IPS DF 4.7 (cell line): ENCODE measurements at regions not wholly inside any gene's neighbourhood (a gene's known extent, or its start where the extent isn't known, plus 50 kb on each side); places are given as distances from the start of the nearest gene placed in this dataset.

Experiments
- DNase-seq: peaks from one replicate; pipeline ENCODE4 v3.0.0-alpha.2; 2013; ENCODE audit warnings: low spot score; ENCODE audit errors: extremely low read depth

GRCh38 chr22:49721211-49721763, 106.4 kb downstream of the BRD1 start:
- no peak for DNase-seq

- DNase-seq = no peak
These were observed 107.3 kb downstream of the BRD1 start for GRCh38 chr22:49720279-49720959.

GRCh38 chr22:49719046-49719445, 108.6 kb downstream of the BRD1 start:
- no peak for DNase-seq

- DNase-seq = no peak
These were observed 109.3 kb downstream of the BRD1 start for GRCh38 chr22:49718396-49718795.

GRCh38 chr22:49717322-49717919, 110.3 kb downstream of the BRD1 start:
- DNase-seq = no peak

- no peak for DNase-seq
These were observed 111.2 kb downstream of the BRD1 start for GRCh38 chr22:49716441-49716840.

- DNase-seq = no peak
These were observed 112.2 kb downstream of the BRD1 start for GRCh38 chr22:49715450-49715849.

GRCh38 chr22:49713003-49713402, 114.7 kb downstream of the BRD1 start:
- DNase-seq = no peak

GRCh38 chr22:49712195-49712791, 115.4 kb downstream of the BRD1 start:
- DNase-seq = no peak

GRCh38 chr22:49710746-49711145, 116.9 kb downstream of the BRD1 start:
- DNase-seq = no peak

GRCh38 chr22:49709464-49709863, 118.2 kb downstream of the BRD1 start:
- DNase-seq = no peak

GRCh38 chr22:49705972-49706352, 121.7 kb downstream of the BRD1 start:
- no peak for DNase-seq

GRCh38 chr22:49705216-49705971, 122.3 kb downstream of the BRD1 start:
- DNase-seq = no peak

GRCh38 chr22:49704345-49705215, 123.1 kb downstream of the BRD1 start:
- DNase-seq = no peak

GRCh38 chr22:49703990-49704344, 123.7 kb downstream of the BRD1 start:
- no peak for DNase-seq

- no peak for DNase-seq
These were observed 124.2 kb downstream of the BRD1 start for GRCh38 chr22:49703505-49703904.

- no peak for DNase-seq
These were observed 125.6 kb downstream of the BRD1 start for GRCh38 chr22:49702068-49702397.

- DNase-seq = no peak
These were observed 126.1 kb downstream of the BRD1 start for GRCh38 chr22:49701380-49702067.

GRCh38 chr22:49699928-49700498, 127.7 kb downstream of the BRD1 start:
- DNase-seq = no peak

GRCh38 chr22:49699476-49699875, 128.2 kb downstream of the BRD1 start:
- DNase-seq = no peak
